Activated T-helper 2 cell treated with anti-CD3 and anti-CD28 coated beads, Interferon-gamma antibody, Interleukin-2, Interleukin-4, amounts not matched to agents 10 μg/mL and 5 μg/mL and 100 μg/mL, durations not matched to agents 14 hours and 24 hours and 36 hours (primary cell): ENCODE measurements at regions not wholly inside any gene's neighbourhood (a gene's known extent, or its start where the extent isn't known, plus 50 kb on each side); places are given as distances from the start of the nearest gene placed in this dataset.

Experiments
- DNase-seq: peaks from one replicate; pipeline ENCODE4 v3.0.0; 2021; ENCODE audit warnings: low spot score
- H3K27ac Mint-ChIP-seq: one replicate; pipeline ENCODE4 v1.8.0; 2021; ENCODE audit warnings: mixed read lengths
- H3K27me3 Mint-ChIP-seq: one replicate; pipeline ENCODE4 v1.8.0; 2021; ENCODE audit warnings: low read depth, mixed read lengths
- H3K36me3 Mint-ChIP-seq: one replicate; pipeline ENCODE4 v1.8.0; 2021; ENCODE audit warnings: low read depth, mixed read lengths
- H3K4me1 Mint-ChIP-seq: one replicate; pipeline ENCODE4 v1.8.0; 2021; ENCODE audit warnings: low read depth, mixed read lengths
- H3K4me3 Mint-ChIP-seq: one replicate; pipeline ENCODE4 v1.8.0; 2021; ENCODE audit warnings: low read depth, mild to moderate bottlenecking, moderate library complexity, mixed read lengths
- H3K9me3 Mint-ChIP-seq: one replicate; pipeline ENCODE4 v1.8.0; 2021; ENCODE audit warnings: mixed read lengths
- intact Hi-C: fragments of 100-400 bp; cut with micrococcal nuclease; formaldehyde crosslinking; loops from one replicate; pipeline ENCODE4 v1.15.1; 2023

GRCh38 chrX:122026665-122027064, 979.3 kb downstream of the GLUD2 start:
- H3K4me3 Mint-ChIP-seq: no peak overlapping the region
- no peak overlapping the region for H3K27ac Mint-ChIP-seq
- no peaks in the 10 kb centered on the region for H3K9me3 Mint-ChIP-seq
- H3K36me3 Mint-ChIP-seq: no peaks in the 10 kb centered on the region
- H3K4me1 Mint-ChIP-seq: no peaks in the 10 kb centered on the region
- intact Hi-C loops: no loop called here
- H3K27me3 Mint-ChIP-seq: no peaks in the 10 kb centered on the region
- no peak for DNase-seq

GRCh38 chrX:122046226-122046625, 998.8 kb downstream of the GLUD2 start:
- no peak for DNase-seq
- intact Hi-C loops: no loop called here
- Mint-ChIP-seq H3K27ac (no peak overlapping the region), H3K36me3 (no peaks in the 10 kb centered on the region), H3K4me1 (no peaks in the 10 kb centered on the region), H3K4me3 (no peak overlapping the region), H3K27me3 (no peaks in the 10 kb centered on the region), H3K9me3 (no peaks in the 10 kb centered on the region)

- Mint-ChIP-seq H3K4me3 (no peak overlapping the region), H3K27me3 (no peaks in the 10 kb centered on the region), H3K36me3 (no peaks in the 10 kb centered on the region), H3K9me3 (no peaks in the 10 kb centered on the region), H3K27ac (no peak overlapping the region), H3K4me1 (no peaks in the 10 kb centered on the region)
- intact Hi-C loops: no loop called here
- no peak for DNase-seq
Measured at GRCh38 chrX:122046815-122047214, 999.4 kb downstream of the GLUD2 start.

- no peak overlapping the region for H3K27ac Mint-ChIP-seq
- no peak overlapping the region for H3K4me3 Mint-ChIP-seq
- H3K9me3 Mint-ChIP-seq: no peaks in the 10 kb centered on the region
- DNase-seq: no peak
- no peaks in the 10 kb centered on the region for H3K4me1 Mint-ChIP-seq
- H3K27me3 Mint-ChIP-seq: no peaks in the 10 kb centered on the region
- intact Hi-C loops: no loop called here
- H3K36me3 Mint-ChIP-seq: no peaks in the 10 kb centered on the region
Measured at GRCh38 chrX:122047261-122047660, 999.9 kb downstream of the GLUD2 start.

GRCh38 chrX:122055460-122055859, 1008.0 kb downstream of the GLUD2 start:
- no peak for DNase-seq
- intact Hi-C loops: no loop called here
- H3K4me3 Mint-ChIP-seq: no peak overlapping the region
- no peaks in the 10 kb centered on the region for H3K9me3 Mint-ChIP-seq
- H3K27ac Mint-ChIP-seq: no peak overlapping the region
- H3K36me3 Mint-ChIP-seq: no peaks in the 10 kb centered on the region
- no peaks in the 10 kb centered on the region for H3K4me1 Mint-ChIP-seq
- no peaks in the 10 kb centered on the region for H3K27me3 Mint-ChIP-seq

GRCh38 chrX:122055979-122056715, 1008.7 kb downstream of the GLUD2 start:
- Mint-ChIP-seq H3K4me1 (no peaks in the 10 kb centered on the region), H3K27ac (no peak overlapping the region), H3K27me3 (no peaks in the 10 kb centered on the region), H3K36me3 (no peaks in the 10 kb centered on the region), H3K9me3 (no peaks in the 10 kb centered on the region), H3K4me3 (no peak overlapping the region)
- intact Hi-C loops: no loop called here
- DNase-seq: no peak

GRCh38 chrX:122076241-122076640, 1028.8 kb downstream of the GLUD2 start:
- Mint-ChIP-seq H3K36me3 (no peaks in the 10 kb centered on the region), H3K27ac (no peak overlapping the region), H3K4me1 (no peaks in the 10 kb centered on the region), H3K4me3 (no peak overlapping the region), H3K9me3 (peaks cover 8% of the 10 kb centered on the region), H3K27me3 (no peaks in the 10 kb centered on the region)
- no peak for DNase-seq
- intact Hi-C loops: no loop called here

GRCh38 chrX:122078079-122078478, 1030.7 kb downstream of the GLUD2 start:
- Mint-ChIP-seq H3K9me3 (peaks cover 8% of the 10 kb centered on the region), H3K4me1 (no peaks in the 10 kb centered on the region), H3K4me3 (no peak overlapping the region), H3K27me3 (no peaks in the 10 kb centered on the region), H3K36me3 (no peaks in the 10 kb centered on the region), H3K27ac (no peak overlapping the region)
- no peak for DNase-seq
- intact Hi-C loops: no loop called here

GRCh38 chrX:122087341-122087740, 1039.9 kb downstream of the GLUD2 start:
- H3K9me3 Mint-ChIP-seq: no peaks in the 10 kb centered on the region
- H3K36me3 Mint-ChIP-seq: no peaks in the 10 kb centered on the region
- no peak overlapping the region for H3K4me3 Mint-ChIP-seq
- no peak overlapping the region for H3K27ac Mint-ChIP-seq
- no peak for DNase-seq
- H3K4me1 Mint-ChIP-seq: no peaks in the 10 kb centered on the region
- H3K27me3 Mint-ChIP-seq: no peaks in the 10 kb centered on the region
- intact Hi-C loops: no loop called here

GRCh38 chrX:122091571-122091970, 1044.2 kb downstream of the GLUD2 start:
- Mint-ChIP-seq H3K4me3 (no peak overlapping the region), H3K4me1 (no peaks in the 10 kb centered on the region), H3K27me3 (no peaks in the 10 kb centered on the region), H3K36me3 (no peaks in the 10 kb centered on the region), H3K9me3 (no peaks in the 10 kb centered on the region), H3K27ac (no peak overlapping the region)
- intact Hi-C loops: no loop called here
- DNase-seq: no peak

- Mint-ChIP-seq H3K4me3 (no peak overlapping the region), H3K4me1 (no peaks in the 10 kb centered on the region), H3K9me3 (no peaks in the 10 kb centered on the region), H3K27me3 (no peaks in the 10 kb centered on the region), H3K36me3 (no peaks in the 10 kb centered on the region), H3K27ac (no peak overlapping the region)
- intact Hi-C loops: no loop called here
- DNase-seq: no peak
Measured at GRCh38 chrX:122092360-122092759, 1045.0 kb downstream of the GLUD2 start.

GRCh38 chrX:122092978-122093377, 1045.6 kb downstream of the GLUD2 start:
- no peak for DNase-seq
- Mint-ChIP-seq H3K27me3 (no peaks in the 10 kb centered on the region), H3K27ac (no peak overlapping the region), H3K4me3 (no peak overlapping the region), H3K9me3 (no peaks in the 10 kb centered on the region), H3K36me3 (no peaks in the 10 kb centered on the region), H3K4me1 (no peaks in the 10 kb centered on the region)
- intact Hi-C loops: no loop called here

- H3K4me3 Mint-ChIP-seq: no peak overlapping the region
- DNase-seq: no peak
- intact Hi-C loops: no loop called here
- no peaks in the 10 kb centered on the region for H3K4me1 Mint-ChIP-seq
- H3K9me3 Mint-ChIP-seq: no peaks in the 10 kb centered on the region
- H3K27ac Mint-ChIP-seq: no peak overlapping the region
- H3K27me3 Mint-ChIP-seq: no peaks in the 10 kb centered on the region
- H3K36me3 Mint-ChIP-seq: no peaks in the 10 kb centered on the region
Measured at GRCh38 chrX:122094611-122095010, 1047.2 kb downstream of the GLUD2 start.

GRCh38 chrX:122113376-122113775, 1066.0 kb downstream of the GLUD2 start:
- DNase-seq: no peak
- Mint-ChIP-seq H3K4me3 (no peak overlapping the region), H3K9me3 (no peaks in the 10 kb centered on the region), H3K27ac (no peak overlapping the region), H3K36me3 (no peaks in the 10 kb centered on the region), H3K4me1 (no peaks in the 10 kb centered on the region), H3K27me3 (no peaks in the 10 kb centered on the region)
- intact Hi-C loops: no loop called here
